MM.1S (cell line): ENCODE measurements at regions not wholly inside any gene's neighbourhood (a gene's known extent, or its start where the extent isn't known, plus 50 kb on each side); places are given as distances from the start of the nearest gene placed in this dataset.
"Not testable (repeated sequence)": the region's sequence is repeated elsewhere in the genome, so short reads cannot be mapped to it uniquely, and the experiment has no call there.

Source experiments
- DNase-seq: peaks from one replicate; pipeline ENCODE4 v3.0.0-alpha.2; 2015
- H2AFZ ChIP-seq: fragments of 300-600 bp; sonication (generic); 2 replicates; pipeline ENCODE4 v1.6.0; 2016; ENCODE audit warnings: antibody characterized with exemption, low read length
- H3F3A ChIP-seq: fragments of 300-600 bp; sonication (generic); 2 replicates; pipeline ENCODE4 v1.6.1; 2016; ENCODE audit warnings: mild to moderate bottlenecking, antibody characterized with exemption, low read length, moderate library complexity, mixed read lengths; ENCODE audit not compliant: insufficient read depth
- H3K27ac ChIP-seq: fragments of 300-600 bp; sonication (generic); 2 replicates; pipeline ENCODE4 v1.5.1; 2016; ENCODE audit warnings: mild to moderate bottlenecking, low read length
- H3K27me3 ChIP-seq: fragments of 300-600 bp; sonication (generic); replicated peaks from 2 replicates; pipeline ENCODE4 v1.6.0; 2016; ENCODE audit warnings: low read length; ENCODE audit not compliant: insufficient read depth
- H3K36me3 ChIP-seq: fragments of 300-600 bp; sonication (generic); replicated peaks from 2 replicates; pipeline ENCODE4 v1.6.1; 2016; ENCODE audit warnings: mild to moderate bottlenecking, low read length, mixed read lengths; ENCODE audit not compliant: insufficient read depth
- H3K4me1 ChIP-seq: fragments of 300-600 bp; sonication (generic); 2 replicates; pipeline ENCODE4 v1.6.1; 2016; ENCODE audit warnings: low read length, mixed read lengths
- H3K4me2 ChIP-seq: fragments of 300-600 bp; sonication (generic); 2 replicates; pipeline ENCODE4 v1.6.0; 2016; ENCODE audit warnings: low read depth, low read length
- H3K4me3 ChIP-seq: fragments of 300-600 bp; sonication (generic); 2 replicates; pipeline ENCODE4 v1.5.1; 2016; ENCODE audit warnings: low read length, mixed read lengths
- H3K79me2 ChIP-seq: fragments of 300-600 bp; sonication (generic); 2 replicates; pipeline ENCODE4 v1.6.1; 2016; ENCODE audit warnings: mixed run types, low read length, mixed read lengths
- H3K9ac ChIP-seq: fragments of 300-600 bp; sonication (generic); 2 replicates; pipeline ENCODE4 v1.6.1; 2016; ENCODE audit warnings: low read length, mixed read lengths
- H3K9me2 ChIP-seq: fragments of 300-600 bp; sonication (generic); replicated peaks from 2 replicates; pipeline ENCODE4 v1.6.1; 2016; ENCODE audit warnings: mild to moderate bottlenecking, low read length, mixed read lengths; ENCODE audit not compliant: insufficient read depth
- H3K9me3 ChIP-seq: fragments of 300-600 bp; sonication (generic); replicated peaks from 2 replicates; pipeline ENCODE4 v1.6.1; 2016; ENCODE audit warnings: mild to moderate bottlenecking, low read length, mixed read lengths; ENCODE audit not compliant: insufficient read depth
- H4K20me1 ChIP-seq: fragments of 300-600 bp; sonication (generic); 2 replicates; pipeline ENCODE4 v1.6.1; 2016; ENCODE audit warnings: mild to moderate bottlenecking, low read length, moderate library complexity, mixed read lengths; ENCODE audit not compliant: insufficient read depth
- CTCF ChIP-seq: fragments of 300-600 bp; sonication (generic); IDR thresholded peaks from 2 replicates; pipeline ENCODE4 v1.5.1; 2016; ENCODE audit warnings: antibody characterized with exemption, low read length, mixed read lengths
- EZH2 ChIP-seq: fragments of 300-600 bp; sonication (generic); optimal IDR thresholded peaks from 2 replicates; pipeline ENCODE3; 2017; ENCODE audit warnings: low read depth, mild to moderate bottlenecking, antibody characterized with exemption, low read length, mixed read lengths
- EZH2phosphoT487 ChIP-seq: fragments of 300-600 bp; sonication (generic); IDR thresholded peaks from 2 replicates; pipeline ENCODE4 v1.6.1; 2018; ENCODE audit warnings: antibody characterized with exemption, low read length

- Histone ChIP-seq H3K4me1 (no peaks in the 10 kb centered on the region), H3K9ac (no peak overlapping the region), H3K27ac (no peak overlapping the region), H3K9me3 (no peaks in the 10 kb centered on the region), H3K79me2 (no peaks in the 10 kb centered on the region), H4K20me1 (no peaks in the 10 kb centered on the region), H2AFZ (no peak overlapping the region), H3F3A (no peaks in the 10 kb centered on the region), H3K4me3 (no peak overlapping the region), H3K36me3 (no peaks in the 10 kb centered on the region), H3K9me2 (no peaks in the 10 kb centered on the region), H3K4me2 (no peak overlapping the region), H3K27me3 (no peaks in the 10 kb centered on the region)
- no peak for DNase-seq
- TF ChIP-seq CTCF: no peak
- no peak for TF ChIP-seq EZH2phosphoT487
- no peak for TF ChIP-seq EZH2
Measured at GRCh38 chr6:105677671-105678475, 275.0 kb upstream of the PREP start.

GRCh38 chr6:105676857-105677256 lies 274.0 kb upstream of the PREP start:
- Histone ChIP-seq H3K4me2 (no peak overlapping the region), H3F3A (no peaks in the 10 kb centered on the region), H3K36me3 (no peaks in the 10 kb centered on the region), H3K9ac (no peak overlapping the region), H3K4me3 (no peak overlapping the region), H3K79me2 (no peaks in the 10 kb centered on the region), H3K27ac (no peak overlapping the region), H2AFZ (no peak overlapping the region), H4K20me1 (no peaks in the 10 kb centered on the region), H3K9me3 (no peaks in the 10 kb centered on the region), H3K27me3 (no peaks in the 10 kb centered on the region), H3K4me1 (no peaks in the 10 kb centered on the region), H3K9me2 (no peaks in the 10 kb centered on the region)
- DNase-seq: no peak
- no peak for TF ChIP-seq CTCF
- no peak for TF ChIP-seq EZH2
- TF ChIP-seq EZH2phosphoT487: no peak

GRCh38 chr6:105675715-105676397 lies 273.0 kb upstream of the PREP start:
- no peaks in the 10 kb centered on the region for H3K79me2 ChIP-seq
- no peaks in the 10 kb centered on the region for H3F3A ChIP-seq
- no peak overlapping the region for H3K4me2 ChIP-seq
- TF ChIP-seq EZH2 (no peak), EZH2phosphoT487 (no peak), CTCF (no peak)
- no peaks in the 10 kb centered on the region for H3K27me3 ChIP-seq
- no peaks in the 10 kb centered on the region for H3K9me2 ChIP-seq
- H3K4me1 ChIP-seq: no peaks in the 10 kb centered on the region
- no peak overlapping the region for H3K4me3 ChIP-seq
- H3K9me3 ChIP-seq: no peaks in the 10 kb centered on the region
- H3K9ac ChIP-seq: no peak overlapping the region
- no peaks in the 10 kb centered on the region for H4K20me1 ChIP-seq
- H3K36me3 ChIP-seq: no peaks in the 10 kb centered on the region
- DNase-seq: no peak
- H2AFZ ChIP-seq: no peak overlapping the region
- H3K27ac ChIP-seq: no peak overlapping the region

GRCh38 chr6:105672856-105673538 lies 270.1 kb upstream of the PREP start:
- H4K20me1 ChIP-seq, H3K27ac ChIP-seq, H3K27me3 ChIP-seq, H3K9me3 ChIP-seq, H3K79me2 ChIP-seq, H3K4me3 ChIP-seq, H3K4me1 ChIP-seq, H3K9me2 ChIP-seq, H3K36me3 ChIP-seq, DNase-seq, H3K9ac ChIP-seq, H3F3A ChIP-seq, H2AFZ ChIP-seq, H3K4me2 ChIP-seq: not testable (repeated sequence)
